BJ (cell line): ENCODE measurements at regions not wholly inside any gene's neighbourhood (a gene's known extent, or its start where the extent isn't known, plus 50 kb on each side); places are given as distances from the start of the nearest gene placed in this dataset.

ENCODE experiments used
- CTCF ChIA-PET: fragments of 350-600 bp; formaldehyde crosslinking; extraction: SDS; loops from one replicate; lab custom pipeline; 2021; ENCODE audit warnings: antibody characterized with exemption, inconsistent platforms; lab: Yijun Ruan, JAX
- POLR2A ChIA-PET: fragments of 300-600 bp; sonication (Branson Sonifier 250); formaldehyde crosslinking; extraction: SDS; loops from one replicate; lab custom pipeline; 2021; ENCODE audit warnings: antibody characterized with exemption; lab: Charles Lee
- DNase-seq: peaks from one replicate; pipeline ENCODE4 v3.0.0-alpha.2; 2011; ENCODE audit warnings: low read depth
- H3K27me3 ChIP-seq: 2 replicates; pipeline ENCODE4 v1.6.0; 2011; ENCODE audit warnings: low read length; ENCODE audit not compliant: control insufficient read depth, insufficient read depth
- H3K36me3 ChIP-seq: 2 replicates; pipeline ENCODE4 v1.5.1; 2011; ENCODE audit warnings: low read length; ENCODE audit not compliant: control insufficient read depth, insufficient read depth
- H3K4me3 ChIP-seq: 2 replicates; pipeline ENCODE4 v1.5.1; 2011; ENCODE audit warnings: low read depth, mild to moderate bottlenecking, control low read depth, low read length
- CTCF ChIP-seq: IDR thresholded peaks from 2 replicates; pipeline ENCODE4 v1.5.1; 2011; ENCODE audit warnings: low read depth, mild to moderate bottlenecking, control low read depth, inconsistent platforms, low read length, moderate library complexity; ENCODE audit not compliant: insufficient read depth

DNA sequence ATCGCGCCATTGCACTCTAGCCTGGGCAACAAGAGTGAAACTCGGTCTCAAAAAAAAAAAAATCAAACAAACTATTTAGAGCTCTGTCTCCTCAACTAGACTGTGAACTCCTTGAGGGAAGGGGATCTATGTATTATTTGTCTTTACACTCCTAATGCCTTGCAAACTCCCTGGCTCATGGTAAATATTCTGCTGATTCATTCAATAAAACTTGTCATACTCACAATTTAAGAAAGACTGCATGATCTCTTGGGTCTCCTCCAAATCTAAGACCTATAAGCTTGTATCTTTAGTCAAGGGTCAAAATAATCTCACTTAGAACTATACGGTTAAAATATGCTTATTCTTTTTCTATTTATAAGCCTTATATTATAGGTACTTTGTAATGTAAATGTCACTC, 90.3 kb upstream of the NR5A2 start:
- Histone ChIP-seq H3K36me3 (no peaks in the 10 kb centered on the region), H3K4me3 (no peak overlapping the region), H3K27me3 (no peaks in the 10 kb centered on the region)
- CTCF ChIA-PET, result interaction anchor here (0.6 kb wide), 1 partner anchor 12 kb away, joined by 3 read pairs; no protein-coding TSS in a partner anchor
- no peak for DNase-seq
- POLR2A ChIA-PET, result no interaction called here
- TF ChIP-seq CTCF, result no peak

- Histone ChIP-seq H3K27me3 (no peaks in the 10 kb centered on the region), H3K36me3 (no peaks in the 10 kb centered on the region), H3K4me3 (no peak overlapping the region)
- no peak for TF ChIP-seq CTCF
- POLR2A ChIA-PET, result no interaction called here
- no peak for DNase-seq
- CTCF ChIA-PET, result interaction anchor here (0.6 kb wide), 1 partner anchor 11 kb away, joined by 3 read pairs; no protein-coding TSS in a partner anchor
These were observed 89.8 kb upstream of the NR5A2 start for GRCh38 chr1:199937661-199938060.

DNA sequence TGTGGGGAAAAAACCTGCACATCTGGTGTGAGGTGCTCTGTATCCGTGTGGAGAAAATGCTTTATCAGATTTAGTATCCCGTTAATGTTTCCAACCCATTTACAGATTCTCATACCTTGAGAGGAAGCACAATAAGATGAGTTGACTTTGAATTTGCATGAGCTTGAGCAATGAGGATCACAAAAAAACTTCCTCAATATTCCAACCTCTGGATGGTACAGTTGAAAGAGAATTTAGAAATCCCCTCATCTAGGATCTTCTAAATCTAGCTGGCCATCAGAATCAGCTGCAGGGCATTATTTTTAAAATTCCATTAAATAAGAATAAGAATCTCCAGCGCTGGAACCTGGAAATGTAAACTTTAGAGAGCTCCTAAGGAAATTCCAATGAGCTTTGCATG, 82.5 kb upstream of the NR5A2 start:
- Histone ChIP-seq H3K27me3 (no peaks in the 10 kb centered on the region), H3K4me3 (no peak overlapping the region), H3K36me3 (no peaks in the 10 kb centered on the region)
- POLR2A ChIA-PET, result no interaction called here
- no peak for TF ChIP-seq CTCF
- DNase-seq, result no peak
- CTCF ChIA-PET, result interaction anchor here (0.7 to 1.4 kb wide), 2 partner anchors 16 to 483 kb away, joined by 3 read pairs; no protein-coding TSS in a partner anchor

DNA sequence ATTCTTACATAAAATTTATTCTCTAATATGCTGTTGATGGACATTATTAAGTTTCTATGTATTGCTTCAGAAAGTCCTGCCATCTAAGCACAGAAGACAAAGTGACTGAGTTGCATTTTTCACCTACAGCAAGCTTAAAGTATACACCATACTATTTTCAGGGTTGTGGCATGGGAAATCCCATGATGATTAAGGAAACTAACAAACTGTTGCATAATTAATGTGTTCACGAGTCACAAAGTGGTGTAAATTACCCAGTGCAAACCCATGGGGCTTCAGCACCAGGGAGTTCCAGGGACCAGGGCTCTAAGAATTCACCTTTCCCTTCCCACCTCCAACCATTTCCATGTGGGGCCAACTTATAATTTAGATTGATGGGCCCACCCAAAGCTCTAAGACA, 81.9 kb upstream of the NR5A2 start:
- ChIA-PET CTCF (interaction anchor here (0.7 to 1.4 kb wide), 3 partner anchors 15 to 482 kb away, joined by 3 read pairs; no protein-coding TSS in a partner anchor), POLR2A (no interaction called here)
- Histone ChIP-seq H3K27me3 (no peaks in the 10 kb centered on the region), H3K36me3 (no peaks in the 10 kb centered on the region), H3K4me3 (no peak overlapping the region)
- no peak for DNase-seq
- no peak for TF ChIP-seq CTCF

- DNase-seq, result no peak
- TF ChIP-seq CTCF, result no peak
- Histone ChIP-seq H3K36me3 (no peaks in the 10 kb centered on the region), H3K4me3 (no peak overlapping the region), H3K27me3 (no peaks in the 10 kb centered on the region)
- CTCF ChIA-PET, result interaction anchor here (0.7 kb wide), 1 partner anchor 16 kb away, joined by 3 read pairs; no protein-coding TSS in a partner anchor
- POLR2A ChIA-PET, result no interaction called here
These were observed 81.0 kb upstream of the NR5A2 start for GRCh38 chr1:199946305-199947155.
